NCI-H2029 treated with DMSO at 0.1 percent for 48 hours (cell line): ENCODE measurements at regions not wholly inside any gene's neighbourhood (a gene's known extent, or its start where the extent isn't known, plus 50 kb on each side); places are given as distances from the start of the nearest gene placed in this dataset.

ENCODE experiments used
- DNase-seq: peaks from one replicate; lab custom pipeline; 2025; lab: John Stamatoyannopoulos, UW

- no peak for DNase-seq
Measured at GRCh38 chr1:60173006-60173405, 99.4 kb upstream of the C1orf87 start.

- DNase-seq = no peak
Measured at GRCh38 chr1:60171801-60172200, 98.2 kb upstream of the C1orf87 start.

GRCh38 chr1:60170709-60171108 is 97.1 kb upstream of the C1orf87 start:
- no peak for DNase-seq

- no peak for DNase-seq
Measured at GRCh38 chr1:60169206-60169605, 95.6 kb upstream of the C1orf87 start.

GRCh38 chr1:60162936-60163335 is 89.4 kb upstream of the C1orf87 start:
- no peak for DNase-seq

- DNase-seq = no peak
Measured at GRCh38 chr1:60160141-60160540, 86.6 kb upstream of the C1orf87 start.

GRCh38 chr1:60156371-60156770 is 82.8 kb upstream of the C1orf87 start:
- no peak for DNase-seq

GRCh38 chr1:60153961-60154360 is 80.4 kb upstream of the C1orf87 start:
- DNase-seq = no peak

GRCh38 chr1:60152891-60153290 is 79.3 kb upstream of the C1orf87 start:
- DNase-seq = no peak

GRCh38 chr1:60151311-60151710 is 77.7 kb upstream of the C1orf87 start:
- DNase-seq = no peak

- peak; percentile 97 for DNase-seq
Measured at GRCh38 chr1:60149251-60149650, 75.7 kb upstream of the C1orf87 start.

GRCh38 chr1:60146884-60147283 is 73.3 kb upstream of the C1orf87 start:
- no peak for DNase-seq

GRCh38 chr1:60145771-60146170 is 72.2 kb upstream of the C1orf87 start:
- DNase-seq = no peak

GRCh38 chr1:60141743-60142142 is 68.2 kb upstream of the C1orf87 start:
- DNase-seq = no peak

- DNase-seq = no peak
Measured at GRCh38 chr1:60141276-60141675, 67.7 kb upstream of the C1orf87 start.

- DNase-seq = no peak
Measured at GRCh38 chr1:60137406-60137805, 63.8 kb upstream of the C1orf87 start.

- no peak for DNase-seq
Measured at GRCh38 chr1:60136395-60136794, 62.8 kb upstream of the C1orf87 start.

GRCh38 chr1:60134716-60135115 is 61.1 kb upstream of the C1orf87 start:
- DNase-seq = no peak

GRCh38 chr1:60133848-60134247 is 60.3 kb upstream of the C1orf87 start:
- no peak for DNase-seq

- no peak for DNase-seq
Measured at GRCh38 chr1:60133000-60133673, 59.6 kb upstream of the C1orf87 start.

GRCh38 chr1:60132108-60132507 is 58.5 kb upstream of the C1orf87 start:
- DNase-seq = no peak

- no peak for DNase-seq
Measured at GRCh38 chr1:60130703-60131102, 57.1 kb upstream of the C1orf87 start.

GRCh38 chr1:60129911-60130310 is 56.3 kb upstream of the C1orf87 start:
- DNase-seq = no peak

GRCh38 chr1:60126723-60127122 is 53.2 kb upstream of the C1orf87 start:
- no peak for DNase-seq
